ENCODE measurements at regions not wholly inside any gene's neighbourhood (a gene's known extent, or its start where the extent isn't known, plus 50 kb on each side); places are given as distances from the start of the nearest gene placed in this dataset.

GRCh38 chr2:7816233-7816632 lies 865.6 kb upstream of the ID2 start:
- TF ChIP-seq EZH2phosphoT487 (IDR thresholded peaks at IDR 0.05; ENCODE audit: borderline replicate concordance) (no peak), CTCF (conservative IDR thresholded peaks at IDR 0.05; ENCODE audit: low read length) (no peak)
- H3F3A ChIP-seq (ENCODE audit: low read depth) = no peaks in the 10 kb centered on the region

DNA sequence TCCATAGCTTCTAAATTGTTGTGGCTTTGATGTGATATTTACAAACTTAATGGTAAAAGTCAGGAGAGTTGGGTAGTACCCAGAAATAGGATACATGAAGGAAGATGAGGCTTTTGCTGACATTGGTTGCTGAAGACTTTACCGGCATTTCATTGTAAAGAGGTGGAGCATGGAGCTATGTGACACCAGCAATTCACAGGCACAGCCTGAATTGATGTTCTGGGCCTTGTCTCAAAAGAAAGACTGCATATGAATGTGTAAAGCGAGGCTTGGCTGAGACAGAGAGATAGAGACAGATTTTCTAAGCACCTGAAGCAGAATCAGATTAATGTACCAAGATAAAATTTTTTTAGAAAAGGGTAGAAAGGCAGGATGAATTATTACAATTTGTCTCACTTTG lies 864.9 kb upstream of the ID2 start:
- Histone ChIP-seq H3K9ac (ENCODE audit: low read depth, low read length, poor library complexity, severe bottlenecking) (no peak overlapping the region), H3F3A (ENCODE audit: low read depth) (no peaks in the 10 kb centered on the region), H2AFZ (ENCODE audit: low read length) (no peak overlapping the region)

More at GRCh38 chr2:7816233-7816632, 865.6 kb upstream of the ID2 start:
- Histone ChIP-seq H3K4me2 (ENCODE audit: low read depth, low read length, poor library complexity, severe bottlenecking) (no peak overlapping the region), H3K9me2 (replicated peaks; ENCODE audit: low read depth, low read length) (no peaks in the 10 kb centered on the region), H3K4me3 (ENCODE audit: low read length, poor library complexity, severe bottlenecking) (no peak overlapping the region), H4K20me1 (ENCODE audit: insufficient read depth, low read length, poor library complexity, severe bottlenecking) (no peaks in the 10 kb centered on the region), H3K36me3 (ENCODE audit: insufficient read depth, low read length) (no peaks in the 10 kb centered on the region), H3K9ac (ENCODE audit: low read depth, low read length, poor library complexity, severe bottlenecking) (no peak overlapping the region), H3K4me1 (ENCODE audit: insufficient read depth, low read length, poor library complexity, severe bottlenecking) (no peaks in the 10 kb centered on the region), H3K9me3 (ENCODE audit: insufficient read depth, low read depth, low read length) (no peaks in the 10 kb centered on the region), H3K27me3 (ENCODE audit: insufficient read depth, low read length, poor library complexity, severe bottlenecking) (no peaks in the 10 kb centered on the region), H2AFZ (ENCODE audit: low read length) (no peak overlapping the region), H3K79me2 (ENCODE audit: insufficient read depth, low read length) (no peaks in the 10 kb centered on the region)

GRCh38 chr2:7819316-7819715 lies 862.5 kb upstream of the ID2 start:
- Histone ChIP-seq H3K4me3 (ENCODE audit: low read length, poor library complexity, severe bottlenecking) (no peak overlapping the region), H3F3A (ENCODE audit: low read depth) (no peaks in the 10 kb centered on the region), H3K9me3 (ENCODE audit: insufficient read depth, low read depth, low read length) (no peaks in the 10 kb centered on the region), H3K9me2 (replicated peaks; ENCODE audit: low read depth, low read length) (no peaks in the 10 kb centered on the region), H3K36me3 (ENCODE audit: insufficient read depth, low read length) (no peaks in the 10 kb centered on the region), H3K27me3 (ENCODE audit: insufficient read depth, low read length, poor library complexity, severe bottlenecking) (no peaks in the 10 kb centered on the region), H2AFZ (ENCODE audit: low read length) (no peak overlapping the region), H3K4me1 (ENCODE audit: insufficient read depth, low read length, poor library complexity, severe bottlenecking) (no peaks in the 10 kb centered on the region), H3K4me2 (ENCODE audit: low read depth, low read length, poor library complexity, severe bottlenecking) (no peak overlapping the region), H4K20me1 (ENCODE audit: insufficient read depth, low read length, poor library complexity, severe bottlenecking) (no peaks in the 10 kb centered on the region), H3K79me2 (ENCODE audit: insufficient read depth, low read length) (no peaks in the 10 kb centered on the region), H3K9ac (ENCODE audit: low read depth, low read length, poor library complexity, severe bottlenecking) (no peak overlapping the region)
- TF ChIP-seq EZH2phosphoT487 (IDR thresholded peaks at IDR 0.05; ENCODE audit: borderline replicate concordance) (no peak), CTCF (conservative IDR thresholded peaks at IDR 0.05; ENCODE audit: low read length) (no peak)

More for the DNA sequence above, 864.9 kb upstream of the ID2 start:
- no peaks in the 10 kb centered on the region for H4K20me1 ChIP-seq (ENCODE audit: insufficient read depth, low read length, poor library complexity, severe bottlenecking)
- no peak overlapping the region for H3K4me2 ChIP-seq (ENCODE audit: low read depth, low read length, poor library complexity, severe bottlenecking)
- H3K4me3 ChIP-seq (ENCODE audit: low read length, poor library complexity, severe bottlenecking) = no peak overlapping the region
- no peaks in the 10 kb centered on the region for H3K4me1 ChIP-seq (ENCODE audit: insufficient read depth, low read length, poor library complexity, severe bottlenecking)
- no peaks in the 10 kb centered on the region for H3K9me2 ChIP-seq (replicated peaks; ENCODE audit: low read depth, low read length)
- no peaks in the 10 kb centered on the region for H3K36me3 ChIP-seq (ENCODE audit: insufficient read depth, low read length)
- no peaks in the 10 kb centered on the region for H3K79me2 ChIP-seq (ENCODE audit: insufficient read depth, low read length)
- no peaks in the 10 kb centered on the region for H3K27me3 ChIP-seq (ENCODE audit: insufficient read depth, low read length, poor library complexity, severe bottlenecking)
- TF ChIP-seq CTCF (conservative IDR thresholded peaks at IDR 0.05; ENCODE audit: low read length) (no peak), EZH2phosphoT487 (IDR thresholded peaks at IDR 0.05; ENCODE audit: borderline replicate concordance) (no peak)
- no peaks in the 10 kb centered on the region for H3K9me3 ChIP-seq (ENCODE audit: insufficient read depth, low read depth, low read length)

Data from Loucy (cell line).